ENCODE measurements at regions not wholly inside any gene's neighbourhood (a gene's known extent, or its start where the extent isn't known, plus 50 kb on each side); places are given as distances from the start of the nearest gene placed in this dataset.

GRCh38 chr16:85491058-85491771 lies 121.9 kb upstream of the GSE1 start (continued):
- TF ChIP-seq, protein P1, sequence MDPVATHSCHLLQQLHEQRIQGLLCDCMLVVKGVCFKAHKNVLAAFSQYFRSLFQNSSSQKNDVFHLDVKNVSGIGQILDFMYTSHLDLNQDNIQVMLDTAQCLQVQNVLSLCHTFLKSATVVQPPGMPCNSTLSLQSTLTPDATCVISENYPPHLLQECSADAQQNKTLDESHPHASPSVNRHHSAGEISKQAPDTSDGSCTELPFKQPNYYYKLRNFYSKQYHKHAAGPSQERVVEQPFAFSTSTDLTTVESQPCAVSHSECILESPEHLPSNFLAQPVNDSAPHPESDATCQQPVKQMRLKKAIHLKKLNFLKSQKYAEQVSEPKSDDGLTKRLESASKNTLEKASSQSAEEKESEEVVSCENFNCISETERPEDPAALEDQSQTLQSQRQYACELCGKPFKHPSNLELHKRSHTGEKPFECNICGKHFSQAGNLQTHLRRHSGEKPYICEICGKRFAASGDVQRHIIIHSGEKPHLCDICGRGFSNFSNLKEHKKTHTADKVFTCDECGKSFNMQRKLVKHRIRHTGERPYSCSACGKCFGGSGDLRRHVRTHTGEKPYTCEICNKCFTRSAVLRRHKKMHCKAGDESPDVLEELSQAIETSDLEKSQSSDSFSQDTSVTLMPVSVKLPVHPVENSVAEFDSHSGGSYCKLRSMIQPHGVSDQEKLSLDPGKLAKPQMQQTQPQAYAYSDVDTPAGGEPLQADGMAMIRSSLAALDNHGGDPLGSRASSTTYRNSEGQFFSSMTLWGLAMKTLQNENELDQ (CRISPR knock-in tag; IDR thresholded peaks at IDR 0.05; ENCODE audit: borderline replicate concordance): no peak
- TF ChIP-seq CBX1 (IDR thresholded peaks at IDR 0.05; ENCODE audit: low read depth) (no peak), IRF9 (CRISPR knock-in tag; IDR thresholded peaks at IDR 0.05; ENCODE audit: borderline replicate concordance) (no peak), ATF1 (CRISPR knock-in tag; IDR thresholded peaks at IDR 0.05) (no peak), RBAK (CRISPR knock-in tag; IDR thresholded peaks at IDR 0.05) (no peak), ZNF205 (CRISPR knock-in tag; IDR thresholded peaks at IDR 0.05) (no peak), PRPF4 (IDR thresholded peaks at IDR 0.05; ENCODE audit: low read depth, low read length, poor library complexity, severe bottlenecking) (no peak), ZMYM2 (CRISPR knock-in tag; IDR thresholded peaks at IDR 0.05) (no peak), ZNF143 (CRISPR knock-in tag; IDR thresholded peaks at IDR 0.05) (0 out of 2 replicates have a peak, but pooled peaks have one; percentile 35), NFE2L2 (IDR thresholded peaks at IDR 0.05; ENCODE audit: low read length) (no peak), CHCHD3 (CRISPR knock-in tag; IDR thresholded peaks at IDR 0.05) (0 out of 2 replicates have a peak, but pooled peaks have one; percentile 39), ZNF44 (CRISPR knock-in tag; IDR thresholded peaks at IDR 0.05) (no peak), NPAS2 (CRISPR knock-in tag; IDR thresholded peaks at IDR 0.05; ENCODE audit: borderline replicate concordance) (no peak), SAFB2 (CRISPR knock-in tag; IDR thresholded peaks at IDR 0.05; ENCODE audit: borderline replicate concordance, low read depth) (no peak), ZFP41 (CRISPR knock-in tag; IDR thresholded peaks at IDR 0.05; ENCODE audit: borderline replicate concordance) (no peak), LBX2 (CRISPR knock-in tag; IDR thresholded peaks at IDR 0.05; ENCODE audit: borderline replicate concordance) (no peak), SMC3 (IDR thresholded peaks at IDR 0.05; ENCODE audit: low read length) (peak; percentile 72)
- TF ChIP-seq, protein P2, sequence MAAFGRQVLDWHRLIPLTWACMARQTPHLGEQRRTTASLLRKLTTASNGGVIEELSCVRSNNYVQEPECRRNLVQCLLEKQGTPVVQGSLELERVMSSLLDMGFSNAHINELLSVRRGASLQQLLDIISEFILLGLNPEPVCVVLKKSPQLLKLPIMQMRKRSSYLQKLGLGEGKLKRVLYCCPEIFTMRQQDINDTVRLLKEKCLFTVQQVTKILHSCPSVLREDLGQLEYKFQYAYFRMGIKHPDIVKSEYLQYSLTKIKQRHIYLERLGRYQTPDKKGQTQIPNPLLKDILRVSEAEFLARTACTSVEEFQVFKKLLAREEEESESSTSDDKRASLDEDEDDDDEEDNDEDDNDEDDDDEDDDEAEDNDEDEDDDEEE (CRISPR knock-in tag; IDR thresholded peaks at IDR 0.05): no peak
